ENCODE measurements at regions not wholly inside any gene's neighbourhood (a gene's known extent, or its start where the extent isn't known, plus 50 kb on each side); places are given as distances from the start of the nearest gene placed in this dataset.

- TF ChIP-seq BCLAF1 (IDR thresholded peaks at IDR 0.05) (no peak), MTA3 (IDR thresholded peaks at IDR 0.05; ENCODE audit: borderline replicate concordance, low read length) (no peak), STAT1 (conservative IDR thresholded peaks at IDR 0.05) (no peak), GABPA (IDR thresholded peaks at IDR 0.05; ENCODE audit: low read depth) (no peak)
Observed at GRCh38 chr3:76985645-76986044, 54.3 kb upstream of the ROBO2 start (continued).

- intact Hi-C loops (cut with micrococcal nuclease; ENCODE audit: unreplicated experiment) (no loop called here), in situ Hi-C loops (cut with MboI) (no loop called here)
- H3K27me3 ChIP-seq (replicated peaks in 1 of 2; ENCODE audit: control insufficient read depth in 2 of 2, insufficient read depth in 2 of 2, low read length in 1 of 2): no peaks in the 10 kb centered on the region
- H3K79me2 ChIP-seq (ENCODE audit: control insufficient read depth, insufficient read depth, low read length): no peaks in the 10 kb centered on the region
- no peak for TF ChIP-seq EED (IDR thresholded peaks at IDR 0.05; ENCODE audit: low read depth)
- no peak for TF ChIP-seq HDAC2 (IDR thresholded peaks at IDR 0.05)
- TF ChIP-seq PBX3 (IDR thresholded peaks at IDR 0.05; ENCODE audit: insufficient replicate concordance, low read depth, low read length): no peak
- no peak for TF ChIP-seq NFYB (IDR thresholded peaks at IDR 0.05; ENCODE audit: insufficient read depth, low read depth, low read length)
- TF ChIP-seq BCLAF1 (IDR thresholded peaks at IDR 0.05): no peak
- TF ChIP-seq CREM (IDR thresholded peaks at IDR 0.05; ENCODE audit: low read depth): no peak
- TF ChIP-seq HSF1 (IDR thresholded peaks at IDR 0.05; ENCODE audit: low read depth, low read length): no peak
- no peak for TF ChIP-seq JUNB (IDR thresholded peaks at IDR 0.05)
- RAD21 ChIA-PET (ENCODE audit: unreplicated experiment): interaction anchor here (0.7 to 1.1 kb wide), 2 partner anchors 11 to 21 kb away, joined by 3 read pairs; no protein-coding TSS in a partner anchor
- POLR2A ChIA-PET: no interaction called here
- no peaks in the 10 kb centered on the region for H3K9me3 ChIP-seq (replicated peaks; ENCODE audit: control insufficient read depth, insufficient read depth, low read length)
- H3K27ac ChIP-seq (ENCODE audit: control insufficient read depth, insufficient read depth): no peak overlapping the region
- 61% methylated on average over 11 of the region's 11 CpGs for WGBS (ENCODE audit: insufficient coverage, insufficient replicate concordance, low lambda C conversion rate, missing lambda C conversion rate)
- no TSS peak for BruUV-seq (replicated peaks)
- H3K36me3 ChIP-seq (ENCODE audit: control insufficient read depth in 2 of 2, insufficient read depth in 2 of 2, low read length in 1 of 2): no peaks in the 10 kb centered on the region
- H2AFZ ChIP-seq (ENCODE audit: control insufficient read depth, low read depth, low read length): no peak overlapping the region
- CTCF ChIA-PET: interaction anchor here (0.8 to 1.7 kb wide), 2 partner anchors 17 to 30 kb away, joined by 3 read pairs; no protein-coding TSS in a partner anchor
- FAIRE-seq: no peak
- no peaks in the 10 kb centered on the region for H3K4me1 ChIP-seq (ENCODE audit: control insufficient read depth, insufficient read depth, low read length)
- ATAC-seq: peak; percentile 63
- H4K20me1 ChIP-seq (ENCODE audit: control insufficient read depth, insufficient read depth): no peaks in the 10 kb centered on the region
- H3K4me2 ChIP-seq (ENCODE audit: control insufficient read depth, insufficient read depth): no peak overlapping the region
- no peak overlapping the region for H3K9ac ChIP-seq (ENCODE audit: control insufficient read depth, insufficient read depth, low read length)
- SMC1A ChIA-PET (ENCODE audit: uncharacterized antibody, unreplicated experiment): interaction anchor here (0.8 to 1.0 kb wide), 2 partner anchors 14 to 172 kb away, joined by 3 read pairs; no protein-coding TSS in a partner anchor
- H3K4me3 ChIP-seq: no peak overlapping the region
- no peak for DNase-seq (ENCODE audit: low read depth, low spot score)
Observed at GRCh38 chr3:76986876-76987474, 52.9 kb upstream of the ROBO2 start.
